ENCODE measurements at regions not wholly inside any gene's neighbourhood (a gene's known extent, or its start where the extent isn't known, plus 50 kb on each side); places are given as distances from the start of the nearest gene placed in this dataset.

- DNase-seq (ENCODE audit: low read depth in 3 of 3, low spot score in 1 of 3), result no peak
Measured at GRCh38 chr3:5270666-5271371, 83.3 kb downstream of the EDEM1 start.

GRCh38 chr3:5271372-5271683 is 83.8 kb downstream of the EDEM1 start:
- no peak for DNase-seq (ENCODE audit: low read depth in 3 of 3, low spot score in 1 of 3)

- DNase-seq (ENCODE audit: low read depth in 3 of 3, low spot score in 1 of 3), result no peak
Measured at GRCh38 chr3:5272387-5272786, 84.9 kb downstream of the EDEM1 start.

GRCh38 chr3:5274091-5274490 is 86.6 kb downstream of the EDEM1 start:
- DNase-seq (ENCODE audit: low read depth in 3 of 3, low spot score in 1 of 3), result no peak

GRCh38 chr3:5275529-5275928 is 88.0 kb downstream of the EDEM1 start:
- no peak for DNase-seq (ENCODE audit: low read depth in 3 of 3, low spot score in 1 of 3)

GRCh38 chr3:5276934-5277333 is 89.4 kb downstream of the EDEM1 start:
- no peak for DNase-seq (ENCODE audit: low read depth in 3 of 3, low spot score in 1 of 3)

- DNase-seq (ENCODE audit: low read depth in 3 of 3, low spot score in 1 of 3), result no peak
Measured at GRCh38 chr3:5277612-5278236, 90.2 kb downstream of the EDEM1 start.

GRCh38 chr3:5278666-5279065 is 91.2 kb downstream of the EDEM1 start:
- DNase-seq (ENCODE audit: low read depth in 3 of 3, low spot score in 1 of 3), result no peak

GRCh38 chr3:5282703-5283102 is 95.2 kb downstream of the EDEM1 start:
- DNase-seq (ENCODE audit: low read depth in 3 of 3, low spot score in 1 of 3), result no peak

- no peak for DNase-seq (ENCODE audit: low read depth in 3 of 3, low spot score in 1 of 3)
Measured at GRCh38 chr3:5285439-5285838, 97.9 kb downstream of the EDEM1 start.

GRCh38 chr3:5290915-5291314 is 103.4 kb downstream of the EDEM1 start:
- no peak for DNase-seq (ENCODE audit: low read depth in 3 of 3, low spot score in 1 of 3)

- DNase-seq (ENCODE audit: low read depth in 3 of 3, low spot score in 1 of 3), result no peak
Measured at GRCh38 chr3:5292512-5292911, 105.0 kb downstream of the EDEM1 start.

GRCh38 chr3:5293207-5293606 is 105.7 kb downstream of the EDEM1 start:
- DNase-seq (ENCODE audit: low read depth in 3 of 3, low spot score in 1 of 3), result no peak

GRCh38 chr3:5294356-5294755 is 106.8 kb downstream of the EDEM1 start:
- no peak for DNase-seq (ENCODE audit: low read depth in 3 of 3, low spot score in 1 of 3)

- DNase-seq (ENCODE audit: low read depth in 3 of 3, low spot score in 1 of 3), result no peak
Measured at GRCh38 chr3:5295191-5295690, 107.7 kb downstream of the EDEM1 start.

GRCh38 chr3:5296362-5296761 is 108.9 kb downstream of the EDEM1 start:
- DNase-seq (ENCODE audit: low read depth in 3 of 3, low spot score in 1 of 3), result no peak

GRCh38 chr3:5297895-5298294 is 110.4 kb downstream of the EDEM1 start:
- DNase-seq (ENCODE audit: low read depth in 3 of 3, low spot score in 1 of 3), result no peak

GRCh38 chr3:5298453-5298852 is 110.9 kb downstream of the EDEM1 start:
- no peak for DNase-seq (ENCODE audit: low read depth in 3 of 3, low spot score in 1 of 3)

GRCh38 chr3:5299161-5299560 is 111.7 kb downstream of the EDEM1 start:
- DNase-seq (ENCODE audit: low read depth in 3 of 3, low spot score in 1 of 3), result no peak

GRCh38 chr3:5300638-5301037 is 113.1 kb downstream of the EDEM1 start:
- DNase-seq (ENCODE audit: low read depth in 3 of 3, low spot score in 1 of 3), result no peak

GRCh38 chr3:5301651-5302297 is 114.3 kb downstream of the EDEM1 start:
- no peak for DNase-seq (ENCODE audit: low read depth in 3 of 3, low spot score in 1 of 3)

- no peak for DNase-seq (ENCODE audit: low read depth in 3 of 3, low spot score in 1 of 3)
Measured at GRCh38 chr3:5302661-5303060, 115.2 kb downstream of the EDEM1 start.

- no peak for DNase-seq (ENCODE audit: low read depth in 3 of 3, low spot score in 1 of 3)
Measured at GRCh38 chr3:5304188-5304587, 116.7 kb downstream of the EDEM1 start.
